DND-41 (cell line): ENCODE measurements at regions not wholly inside any gene's neighbourhood (a gene's known extent, or its start where the extent isn't known, plus 50 kb on each side); places are given as distances from the start of the nearest gene placed in this dataset.

Experiments
- CTCF ChIP-seq: IDR thresholded peaks from 2 replicates; pipeline ENCODE4 v1.5.1; 2012; ENCODE audit warnings: borderline replicate concordance, low read length, moderate library complexity, mild to moderate bottlenecking; ENCODE audit not compliant: poor library complexity, severe bottlenecking; ENCODE audit errors: extremely low read depth
- EZH2 ChIP-seq: IDR thresholded peaks from 3 replicates; pipeline ENCODE4 v1.6.1; 2012; ENCODE audit warnings: borderline replicate concordance, low read depth, mild to moderate bottlenecking, moderate library complexity, low read length, inconsistent platforms; ENCODE audit not compliant: severe bottlenecking

DNA sequence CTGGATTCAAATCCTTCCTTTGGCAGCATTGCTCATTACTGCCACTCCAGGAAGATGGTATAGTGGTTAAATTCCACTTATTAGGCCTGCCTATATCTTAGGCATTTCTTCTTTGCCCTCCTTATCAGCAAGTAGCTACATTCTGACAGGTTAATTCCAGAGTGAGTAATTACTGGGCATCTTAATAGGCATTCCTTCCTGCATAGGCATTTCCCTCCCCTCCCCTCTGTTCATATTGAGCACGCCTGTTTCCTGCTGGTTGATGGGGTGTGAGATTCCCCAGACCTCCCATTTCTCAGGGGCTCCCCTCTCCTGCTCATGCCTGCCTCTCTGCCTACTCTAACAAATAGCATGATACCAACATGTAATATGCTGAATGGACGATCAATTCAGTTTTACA is 305.9 kb downstream of the CYLC2 start:
- TF ChIP-seq CTCF (no peak), EZH2 (no peak)
